Naive B cell (primary cell): ENCODE measurements at regions not wholly inside any gene's neighbourhood (a gene's known extent, or its start where the extent isn't known, plus 50 kb on each side); places are given as distances from the start of the nearest gene placed in this dataset.
"Not testable (repeated sequence)": the region's sequence is repeated elsewhere in the genome, so short reads cannot be mapped to it uniquely, and the experiment has no call there.

ENCODE experiments used
- ATAC-seq, 2 donors: fragments of 150-1000 bp; cut with Tn5 transposase; 2 replicates each; pipeline ENCODE4 v1.10.0; 2021; ENCODE audit warnings: low read depth in 2 of 2, mild to moderate bottlenecking in 2 of 2, moderate library complexity in 2 of 2
- DNase-seq: peaks from one replicate; pipeline ENCODE4 v3.0.0; 2022
- H3K27ac Mint-ChIP-seq, 6 donors: one replicate each; pipeline ENCODE4 v1.8.0; 2020 to 2022; ENCODE audit warnings: mild to moderate bottlenecking in 6 of 6, mixed read lengths in 6 of 6, moderate library complexity in 5 of 6, inconsistent platforms in 2 of 6
- H3K27me3 Mint-ChIP-seq, 3 donors: one replicate each; pipeline ENCODE4 v1.8.0; 2021 to 2022; ENCODE audit warnings: mixed read lengths in 3 of 3, mild to moderate bottlenecking in 1 of 3
- H3K36me3 Mint-ChIP-seq, 2 donors: one replicate each; pipeline ENCODE4 v1.8.0; 2020 to 2022; ENCODE audit warnings: mixed read lengths in 2 of 2, inconsistent platforms in 1 of 2, mild to moderate bottlenecking in 1 of 2
- H3K4me1 Mint-ChIP-seq, 3 donors: one replicate each; pipeline ENCODE4 v1.8.0; 2020 to 2022; ENCODE audit warnings: mixed read lengths in 3 of 3, inconsistent platforms in 1 of 3, mild to moderate bottlenecking in 1 of 3, moderate library complexity in 1 of 3
- H3K4me3 Mint-ChIP-seq, 8 donors: one replicate each; pipeline ENCODE4 v1.8.0; 2020 to 2022; ENCODE audit warnings: mild to moderate bottlenecking in 8 of 8, mixed read lengths in 8 of 8, moderate library complexity in 8 of 8, inconsistent platforms in 2 of 8
- H3K9me3 Mint-ChIP-seq, 7 donors: one replicate each; pipeline ENCODE4 v1.8.0; 2020 to 2022; ENCODE audit warnings: mixed read lengths in 7 of 7, mild to moderate bottlenecking in 5 of 7, inconsistent platforms in 2 of 7, moderate library complexity in 1 of 7

- Mint-ChIP-seq H3K27me3 (no peaks in the 10 kb centered on the region), H3K36me3 (no peaks in the 10 kb centered on the region), H3K4me1 (no peaks in the 10 kb centered on the region), H3K4me3 (no peak overlapping the region), H3K27ac (no peak overlapping the region), H3K9me3 (peaks cover 0 to 4% (median 0%) of the 10 kb centered on the region in 7 donors)
- ATAC-seq: no peak
- DNase-seq: no peak
Observed at GRCh38 chr3:167084545-167084944, 295.6 kb downstream of the ZBBX start.

GRCh38 chr3:167078070-167078622 lies 302.0 kb downstream of the ZBBX start:
- Mint-ChIP-seq H3K27ac (no peak overlapping the region), H3K27me3 (no peaks in the 10 kb centered on the region), H3K36me3 (no peaks in the 10 kb centered on the region), H3K4me3 (no peak overlapping the region), H3K9me3 (peaks cover 0 to 3% (median 0%) of the 10 kb centered on the region in 7 donors), H3K4me1 (no peaks in the 10 kb centered on the region)
- ATAC-seq (no peak), DNase-seq (no peak)

GRCh38 chr3:167067787-167068161 lies 312.3 kb downstream of the ZBBX start:
- no peak overlapping the region for H3K4me3 Mint-ChIP-seq
- ATAC-seq (no peak), DNase-seq (no peak)
- H3K4me1 Mint-ChIP-seq: no peaks in the 10 kb centered on the region
- no peaks in the 10 kb centered on the region for H3K36me3 Mint-ChIP-seq
- H3K27ac Mint-ChIP-seq: no peak overlapping the region
- peaks cover 0 to 9% (median 0%) of the 10 kb centered on the region in 7 donors for H3K9me3 Mint-ChIP-seq
- no peaks in the 10 kb centered on the region for H3K27me3 Mint-ChIP-seq

- Mint-ChIP-seq H3K4me1 (no peaks in the 10 kb centered on the region), H3K27me3 (no peaks in the 10 kb centered on the region), H3K4me3 (peak overlapping the region in 1 of 8 donors; percentile 38), H3K27ac (no peak overlapping the region), H3K36me3 (no peaks in the 10 kb centered on the region), H3K9me3 (peaks cover 0 to 9% (median 0%) of the 10 kb centered on the region in 7 donors)
- DNase-seq (no peak), ATAC-seq (no peak)
Observed at GRCh38 chr3:167066977-167067786, 312.9 kb downstream of the ZBBX start.

GRCh38 chr3:167057581-167057980 lies 322.5 kb downstream of the ZBBX start:
- Mint-ChIP-seq H3K36me3 (no peaks in the 10 kb centered on the region), H3K9me3 (peaks cover 3 to 17% (median 8%) of the 10 kb centered on the region in 7 donors), H3K27me3 (no peaks in the 10 kb centered on the region), H3K4me3 (no peak overlapping the region), H3K27ac (no peak overlapping the region), H3K4me1 (no peaks in the 10 kb centered on the region)
- DNase-seq: no peak
- ATAC-seq: no peak

GRCh38 chr3:167054926-167055325 lies 325.2 kb downstream of the ZBBX start:
- no peak overlapping the region for H3K4me3 Mint-ChIP-seq
- DNase-seq (no peak), ATAC-seq (no peak)
- peak overlapping the region in 1 of 6 donors; percentile 4 for H3K27ac Mint-ChIP-seq
- peaks cover 3 to 14% (median 6%) of the 10 kb centered on the region in 7 donors for H3K9me3 Mint-ChIP-seq
- no peaks in the 10 kb centered on the region for H3K4me1 Mint-ChIP-seq
- no peaks in the 10 kb centered on the region for H3K36me3 Mint-ChIP-seq
- H3K27me3 Mint-ChIP-seq: no peaks in the 10 kb centered on the region

GRCh38 chr3:167051421-167051820 lies 328.7 kb downstream of the ZBBX start:
- Mint-ChIP-seq H3K9me3 (peaks cover 0 to 3% (median 0%) of the 10 kb centered on the region in 7 donors), H3K36me3 (no peaks in the 10 kb centered on the region), H3K27ac (no peak overlapping the region), H3K4me1 (no peaks in the 10 kb centered on the region), H3K27me3 (no peaks in the 10 kb centered on the region), H3K4me3 (no peak overlapping the region)
- DNase-seq (no peak), ATAC-seq (no peak)

- Mint-ChIP-seq H3K27ac (no peak overlapping the region), H3K27me3 (no peaks in the 10 kb centered on the region), H3K36me3 (no peaks in the 10 kb centered on the region), H3K4me1 (no peaks in the 10 kb centered on the region), H3K4me3 (no peak overlapping the region), H3K9me3 (peaks cover 0 to 5% (median 0%) of the 10 kb centered on the region in 7 donors)
- ATAC-seq (no peak), DNase-seq (no peak)
Observed at GRCh38 chr3:167033866-167034265, 346.2 kb downstream of the ZBBX start.

GRCh38 chr3:167032267-167032876 lies 347.7 kb downstream of the ZBBX start:
- Mint-ChIP-seq H3K27me3 (no peaks in the 10 kb centered on the region), H3K36me3 (no peaks in the 10 kb centered on the region), H3K4me3 (no peak overlapping the region), H3K4me1 (no peaks in the 10 kb centered on the region), H3K27ac (no peak overlapping the region), H3K9me3 (peaks cover 0 to 5% (median 0%) of the 10 kb centered on the region in 7 donors)
- no peak for ATAC-seq
- no peak for DNase-seq

GRCh38 chr3:167031364-167032049 lies 348.6 kb downstream of the ZBBX start:
- no peaks in the 10 kb centered on the region for H3K36me3 Mint-ChIP-seq
- H3K4me3 Mint-ChIP-seq: no peak overlapping the region
- ATAC-seq: no peak
- no peaks in the 10 kb centered on the region for H3K4me1 Mint-ChIP-seq
- H3K9me3 Mint-ChIP-seq: peaks cover 0 to 5% (median 0%) of the 10 kb centered on the region in 7 donors
- DNase-seq: no peak
- H3K27ac Mint-ChIP-seq: no peak overlapping the region
- H3K27me3 Mint-ChIP-seq: no peaks in the 10 kb centered on the region

- H3K9me3 Mint-ChIP-seq: peaks cover 0 to 3% (median 0%) of the 10 kb centered on the region in 7 donors
- DNase-seq (no peak), ATAC-seq (no peak)
- no peaks in the 10 kb centered on the region for H3K27me3 Mint-ChIP-seq
- no peak overlapping the region for H3K4me3 Mint-ChIP-seq
- H3K4me1 Mint-ChIP-seq: no peaks in the 10 kb centered on the region
- H3K36me3 Mint-ChIP-seq: no peaks in the 10 kb centered on the region
- H3K27ac Mint-ChIP-seq: no peak overlapping the region
Observed at GRCh38 chr3:167030082-167030725, 349.9 kb downstream of the ZBBX start.

GRCh38 chr3:167019503-167019902 lies 360.6 kb downstream of the ZBBX start:
- H3K4me1 Mint-ChIP-seq, H3K4me3 Mint-ChIP-seq, DNase-seq, H3K9me3 Mint-ChIP-seq, H3K27ac Mint-ChIP-seq, H3K36me3 Mint-ChIP-seq, H3K27me3 Mint-ChIP-seq, ATAC-seq: not testable (repeated sequence)

- H3K9me3 Mint-ChIP-seq, H3K27me3 Mint-ChIP-seq, H3K27ac Mint-ChIP-seq, ATAC-seq, H3K4me1 Mint-ChIP-seq, H3K36me3 Mint-ChIP-seq, DNase-seq, H3K4me3 Mint-ChIP-seq: not testable (repeated sequence)
Observed at GRCh38 chr3:167018591-167019111, 361.4 kb downstream of the ZBBX start.
